Naive B cell (primary cell): ENCODE measurements at regions not wholly inside any gene's neighbourhood (a gene's known extent, or its start where the extent isn't known, plus 50 kb on each side); places are given as distances from the start of the nearest gene placed in this dataset.
"Not testable (repeated sequence)": the region's sequence is repeated elsewhere in the genome, so short reads cannot be mapped to it uniquely, and the experiment has no call there.

Experiments used
- ATAC-seq, 2 donors: fragments of 150-1000 bp; cut with Tn5 transposase; 2 replicates each; pipeline ENCODE4 v1.10.0; 2021; ENCODE audit warnings: low read depth in 2 of 2, mild to moderate bottlenecking in 2 of 2, moderate library complexity in 2 of 2
- DNase-seq: peaks from one replicate; pipeline ENCODE4 v3.0.0; 2022
- H3K27ac Mint-ChIP-seq, 6 donors: one replicate each; pipeline ENCODE4 v1.8.0; 2020 to 2022; ENCODE audit warnings: mild to moderate bottlenecking in 6 of 6, mixed read lengths in 6 of 6, moderate library complexity in 5 of 6, inconsistent platforms in 2 of 6
- H3K27me3 Mint-ChIP-seq, 3 donors: one replicate each; pipeline ENCODE4 v1.8.0; 2021 to 2022; ENCODE audit warnings: mixed read lengths in 3 of 3, mild to moderate bottlenecking in 1 of 3
- H3K36me3 Mint-ChIP-seq, 2 donors: one replicate each; pipeline ENCODE4 v1.8.0; 2020 to 2022; ENCODE audit warnings: mixed read lengths in 2 of 2, inconsistent platforms in 1 of 2, mild to moderate bottlenecking in 1 of 2
- H3K4me1 Mint-ChIP-seq, 3 donors: one replicate each; pipeline ENCODE4 v1.8.0; 2020 to 2022; ENCODE audit warnings: mixed read lengths in 3 of 3, inconsistent platforms in 1 of 3, mild to moderate bottlenecking in 1 of 3, moderate library complexity in 1 of 3
- H3K4me3 Mint-ChIP-seq, 8 donors: one replicate each; pipeline ENCODE4 v1.8.0; 2020 to 2022; ENCODE audit warnings: mild to moderate bottlenecking in 8 of 8, mixed read lengths in 8 of 8, moderate library complexity in 8 of 8, inconsistent platforms in 2 of 8
- H3K9me3 Mint-ChIP-seq, 7 donors: one replicate each; pipeline ENCODE4 v1.8.0; 2020 to 2022; ENCODE audit warnings: mixed read lengths in 7 of 7, mild to moderate bottlenecking in 5 of 7, inconsistent platforms in 2 of 7, moderate library complexity in 1 of 7

- no peaks in the 10 kb centered on the region for H3K27me3 Mint-ChIP-seq
- no peak for DNase-seq
- peaks cover 10 to 23% (median 17%) of the 10 kb centered on the region in 7 donors for H3K9me3 Mint-ChIP-seq
- ATAC-seq = no peak
- peaks cover 14 to 18% of the 10 kb centered on the region in 2 donors for H3K36me3 Mint-ChIP-seq
- peak overlapping the region in 1 of 6 donors; percentile 33 for H3K27ac Mint-ChIP-seq
- H3K4me3 Mint-ChIP-seq = no peak overlapping the region
- peaks cover 0 to 6% (median 0%) of the 10 kb centered on the region in 3 donors for H3K4me1 Mint-ChIP-seq
These were observed 325.5 kb upstream of the PTGER4 start for GRCh38 chr5:40354171-40354570.

DNA sequence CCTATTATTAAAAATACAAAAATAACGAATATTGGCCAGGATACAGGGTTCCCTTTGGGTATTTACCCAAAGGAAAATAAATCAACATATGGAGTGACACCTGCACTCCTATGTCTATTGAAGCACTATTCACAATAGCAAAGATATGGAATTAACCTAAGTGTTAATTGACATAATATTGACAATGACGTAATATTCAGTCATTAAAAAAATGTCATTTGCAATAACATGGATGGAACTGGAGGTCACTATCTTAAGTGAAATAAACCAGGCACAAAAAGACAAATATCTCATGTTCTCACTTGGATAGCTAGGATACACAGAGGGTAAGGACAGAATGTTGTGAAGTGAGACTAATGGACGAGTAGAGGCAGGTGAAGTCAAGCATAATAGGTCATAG lies 326.3 kb upstream of the PTGER4 start:
- H3K4me3 Mint-ChIP-seq = no peak overlapping the region
- H3K27me3 Mint-ChIP-seq = no peaks in the 10 kb centered on the region
- DNase-seq = no peak
- peaks cover 15 to 23% of the 10 kb centered on the region in 2 donors for H3K36me3 Mint-ChIP-seq
- H3K27ac Mint-ChIP-seq = peak overlapping the region in 1 of 6 donors; percentile 46
- peaks cover 0 to 6% (median 0%) of the 10 kb centered on the region in 3 donors for H3K4me1 Mint-ChIP-seq
- H3K9me3 Mint-ChIP-seq = peaks cover 13 to 28% (median 20%) of the 10 kb centered on the region in 7 donors
- ATAC-seq = no peak

GRCh38 chr5:40347981-40348725 lies 331.6 kb upstream of the PTGER4 start:
- Mint-ChIP-seq H3K4me3 (peak overlapping the region in 1 of 8 donors; percentile 32), H3K36me3 (peaks cover 15 to 32% of the 10 kb centered on the region in 2 donors), H3K9me3 (peaks cover 16 to 33% (median 20%) of the 10 kb centered on the region in 7 donors), H3K4me1 (no peaks in the 10 kb centered on the region), H3K27ac (no peak overlapping the region), H3K27me3 (no peaks in the 10 kb centered on the region)
- DNase-seq = no peak
- no peak for ATAC-seq

DNA sequence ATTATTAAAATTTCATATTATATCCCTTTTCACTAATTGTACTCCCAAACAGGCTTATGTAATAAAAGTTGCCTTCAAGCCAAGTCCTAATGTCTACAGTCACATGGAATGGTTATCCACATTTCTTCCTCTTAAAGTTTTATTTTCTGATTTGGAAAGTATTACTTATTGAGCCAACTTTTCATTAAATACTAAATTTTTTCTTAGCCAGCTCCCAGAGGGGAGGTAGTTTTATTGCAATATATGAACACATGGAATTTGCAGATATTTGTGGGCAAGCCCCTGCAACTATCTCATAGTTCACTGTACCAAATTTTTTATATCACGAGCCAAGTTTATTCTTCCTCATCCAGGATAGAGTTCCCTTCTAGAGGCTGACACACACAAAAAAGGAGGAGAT lies 332.8 kb upstream of the PTGER4 start:
- Mint-ChIP-seq H3K27ac (no peak overlapping the region), H3K36me3 (peaks cover 15 to 32% of the 10 kb centered on the region in 2 donors), H3K4me3 (no peak overlapping the region), H3K27me3 (no peaks in the 10 kb centered on the region), H3K4me1 (no peaks in the 10 kb centered on the region), H3K9me3 (peaks cover 16 to 33% (median 18%) of the 10 kb centered on the region in 7 donors)
- DNase-seq = no peak
- ATAC-seq = no peak

GRCh38 chr5:40338434-40338833 lies 341.3 kb upstream of the PTGER4 start:
- not testable (repeated sequence) for H3K36me3 Mint-ChIP-seq, H3K27me3 Mint-ChIP-seq, H3K4me1 Mint-ChIP-seq, ATAC-seq, DNase-seq, H3K4me3 Mint-ChIP-seq, H3K27ac Mint-ChIP-seq
- peaks cover 3 to 13% (median 6%) of the 10 kb centered on the region in 7 donors for H3K9me3 Mint-ChIP-seq

GRCh38 chr5:40334242-40334635 lies 345.5 kb upstream of the PTGER4 start:
- H3K36me3 Mint-ChIP-seq = peaks cover 0 to 8% of the 10 kb centered on the region in 2 donors
- no peak overlapping the region for H3K27ac Mint-ChIP-seq
- peaks cover 0 to 6% (median 0%) of the 10 kb centered on the region in 7 donors for H3K9me3 Mint-ChIP-seq
- no peak overlapping the region for H3K4me3 Mint-ChIP-seq
- no peak for DNase-seq
- no peaks in the 10 kb centered on the region for H3K4me1 Mint-ChIP-seq
- ATAC-seq = no peak
- H3K27me3 Mint-ChIP-seq = peaks cover 0 to 11% (median 6%) of the 10 kb centered on the region in 3 donors

- Mint-ChIP-seq H3K27me3 (peaks cover 0 to 11% (median 4%) of the 10 kb centered on the region in 3 donors), H3K27ac (no peak overlapping the region), H3K4me1 (no peaks in the 10 kb centered on the region), H3K9me3 (peaks cover 0 to 6% (median 0%) of the 10 kb centered on the region in 7 donors), H3K4me3 (no peak overlapping the region), H3K36me3 (peaks cover 0 to 8% of the 10 kb centered on the region in 2 donors)
- ATAC-seq (no peak), DNase-seq (no peak)
These were observed 346.1 kb upstream of the PTGER4 start for GRCh38 chr5:40333459-40334241.

DNA sequence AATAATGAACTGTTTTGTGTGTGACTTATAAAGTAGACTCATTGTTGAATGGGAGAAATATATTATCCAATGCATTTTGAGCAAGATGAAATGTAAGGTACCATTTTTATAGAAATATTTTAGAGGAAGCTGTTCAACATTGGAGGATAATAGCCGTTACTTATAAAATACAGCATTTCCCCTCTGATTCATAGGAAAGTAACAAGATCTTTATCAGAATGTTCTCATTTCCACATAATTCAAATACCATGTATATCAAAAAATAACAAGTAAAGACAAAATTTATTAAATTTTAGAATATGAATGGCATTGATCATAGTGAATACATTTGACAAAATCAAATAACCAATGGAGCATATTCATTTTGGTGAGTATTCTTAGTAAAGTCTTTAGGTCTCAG lies 346.7 kb upstream of the PTGER4 start:
- DNase-seq (no peak), ATAC-seq (no peak)
- peaks cover 0 to 11% (median 0%) of the 10 kb centered on the region in 3 donors for H3K27me3 Mint-ChIP-seq
- peaks cover 0 to 6% (median 0%) of the 10 kb centered on the region in 7 donors for H3K9me3 Mint-ChIP-seq
- H3K4me1 Mint-ChIP-seq = no peaks in the 10 kb centered on the region
- no peak overlapping the region for H3K4me3 Mint-ChIP-seq
- H3K36me3 Mint-ChIP-seq = peaks cover 0 to 8% of the 10 kb centered on the region in 2 donors
- H3K27ac Mint-ChIP-seq = no peak overlapping the region

- no peak overlapping the region for H3K4me3 Mint-ChIP-seq
- H3K27ac Mint-ChIP-seq = no peak overlapping the region
- H3K9me3 Mint-ChIP-seq = no peaks in the 10 kb centered on the region
- no peak for ATAC-seq
- no peaks in the 10 kb centered on the region for H3K36me3 Mint-ChIP-seq
- DNase-seq = no peak
- peaks cover 0 to 6% (median 0%) of the 10 kb centered on the region in 3 donors for H3K27me3 Mint-ChIP-seq
- H3K4me1 Mint-ChIP-seq = no peaks in the 10 kb centered on the region
These were observed 348.1 kb upstream of the PTGER4 start for GRCh38 chr5:40331616-40332015.

GRCh38 chr5:40321514-40321913 lies 358.2 kb upstream of the PTGER4 start:
- Mint-ChIP-seq H3K4me1 (peaks cover 0 to 4% (median 3%) of the 10 kb centered on the region in 3 donors), H3K4me3 (no peak overlapping the region), H3K27ac (no peak overlapping the region), H3K36me3 (no peaks in the 10 kb centered on the region), H3K27me3 (peaks cover under 1 to 4% (median 3%) of the 10 kb centered on the region in 3 donors), H3K9me3 (peaks cover 0 to 3% (median 0%) of the 10 kb centered on the region in 7 donors)
- DNase-seq = no peak
- ATAC-seq = no peak

DNA sequence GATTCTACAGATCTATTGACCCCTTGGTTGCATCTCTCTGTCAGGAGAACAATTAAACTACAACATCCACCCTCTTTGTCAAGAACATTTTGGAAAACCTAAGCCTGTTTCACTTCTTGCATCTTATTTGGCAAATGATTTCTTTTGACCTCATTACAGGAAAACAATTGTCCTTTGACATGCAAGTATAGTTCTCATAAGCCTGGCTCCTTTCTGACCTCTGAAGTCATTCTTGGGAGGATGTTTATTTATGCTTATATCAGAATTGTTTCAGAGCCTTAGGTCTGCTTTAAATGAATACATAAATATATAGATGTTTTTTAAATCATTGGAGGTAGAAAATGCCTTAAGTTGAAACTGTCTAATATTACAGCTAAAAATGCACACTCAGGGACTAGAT lies 361.3 kb upstream of the PTGER4 start:
- Mint-ChIP-seq H3K36me3 (no peaks in the 10 kb centered on the region), H3K4me1 (no peaks in the 10 kb centered on the region), H3K4me3 (no peak overlapping the region), H3K27me3 (peaks cover 4 to 18% (median 7%) of the 10 kb centered on the region in 3 donors), H3K9me3 (peaks cover 0 to 3% (median 0%) of the 10 kb centered on the region in 7 donors), H3K27ac (no peak overlapping the region)
- DNase-seq (no peak), ATAC-seq (no peak)

DNA sequence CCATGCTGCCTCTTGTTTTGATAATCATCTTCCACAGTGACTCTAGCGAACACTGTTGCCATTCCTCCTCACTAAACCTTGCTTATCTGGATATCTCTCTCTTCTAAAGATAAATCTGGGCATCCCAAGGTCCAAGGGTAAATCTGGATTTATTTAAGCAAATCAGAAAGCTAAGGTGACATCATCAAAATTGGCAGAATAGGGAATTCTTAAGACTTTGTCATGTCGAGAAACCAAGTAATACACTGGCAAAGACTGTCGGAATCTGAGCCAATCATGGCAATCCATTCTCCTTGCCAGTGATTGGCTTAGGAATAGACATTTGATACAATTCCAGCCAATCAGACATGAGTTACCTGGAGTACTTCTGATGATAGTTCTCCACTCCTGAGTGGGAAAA lies 362.7 kb upstream of the PTGER4 start:
- no peaks in the 10 kb centered on the region for H3K9me3 Mint-ChIP-seq
- DNase-seq (no peak), ATAC-seq (no peak)
- no peak overlapping the region for H3K4me3 Mint-ChIP-seq
- no peak overlapping the region for H3K27ac Mint-ChIP-seq
- no peaks in the 10 kb centered on the region for H3K36me3 Mint-ChIP-seq
- peaks cover 4 to 18% (median 7%) of the 10 kb centered on the region in 3 donors for H3K27me3 Mint-ChIP-seq
- H3K4me1 Mint-ChIP-seq = no peaks in the 10 kb centered on the region

- H3K9me3 Mint-ChIP-seq = no peaks in the 10 kb centered on the region
- peaks cover 4 to 18% (median 7%) of the 10 kb centered on the region in 3 donors for H3K27me3 Mint-ChIP-seq
- ATAC-seq (no peak), DNase-seq (no peak)
- H3K27ac Mint-ChIP-seq = no peak overlapping the region
- no peaks in the 10 kb centered on the region for H3K4me1 Mint-ChIP-seq
- H3K36me3 Mint-ChIP-seq = no peaks in the 10 kb centered on the region
- H3K4me3 Mint-ChIP-seq = no peak overlapping the region
These were observed 364.6 kb upstream of the PTGER4 start for GRCh38 chr5:40315126-40315525.

GRCh38 chr5:40314275-40314674 lies 365.4 kb upstream of the PTGER4 start:
- H3K36me3 Mint-ChIP-seq = no peaks in the 10 kb centered on the region
- no peak overlapping the region for H3K27ac Mint-ChIP-seq
- no peaks in the 10 kb centered on the region for H3K9me3 Mint-ChIP-seq
- no peaks in the 10 kb centered on the region for H3K4me1 Mint-ChIP-seq
- DNase-seq = no peak
- ATAC-seq = no peak
- peaks cover 4 to 18% (median 7%) of the 10 kb centered on the region in 3 donors for H3K27me3 Mint-ChIP-seq
- no peak overlapping the region for H3K4me3 Mint-ChIP-seq
